Neural progenitor cell (in vitro differentiated cells): ENCODE measurements at regions not wholly inside any gene's neighbourhood (a gene's known extent, or its start where the extent isn't known, plus 50 kb on each side); places are given as distances from the start of the nearest gene placed in this dataset.

Source experiments
- EZH2 ChIP-seq: fragments of 200-600 bp; sonication (generic); IDR thresholded peaks from 2 replicates; pipeline ENCODE4 v1.6.1; 2017; ENCODE audit warnings: antibody characterized with exemption, mild to moderate bottlenecking, moderate library complexity
- EZH2phosphoT487 ChIP-seq: fragments of 200-600 bp; sonication (generic); IDR thresholded peaks from 2 replicates; pipeline ENCODE4 v1.6.1; 2017; ENCODE audit warnings: antibody characterized with exemption
- TF ChIP-seq, protein P1 (sequence below): fragments of 200-600 bp; sonication (generic); IDR thresholded peaks from 2 replicates; pipeline ENCODE4 v1.5.1; 2017; ENCODE audit warnings: antibody characterized with exemption, mild to moderate bottlenecking

DNA sequence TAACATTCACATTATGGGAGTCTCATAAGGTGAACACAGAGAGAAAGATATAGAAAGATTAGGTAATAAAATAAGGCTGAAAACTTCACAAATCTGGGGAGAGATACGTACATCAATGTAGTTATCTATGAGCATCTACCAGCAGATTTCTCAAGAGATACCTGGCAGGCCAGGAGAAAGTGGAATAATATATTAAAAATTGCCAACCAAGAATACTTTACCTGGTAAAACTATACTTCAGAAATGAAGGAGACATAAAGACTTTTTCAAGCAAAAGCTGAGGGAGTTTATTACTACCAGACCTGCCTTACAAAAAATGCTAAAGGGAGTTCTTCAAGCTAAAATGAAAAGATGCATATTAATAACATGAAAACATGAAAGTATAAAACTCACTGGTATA is 78.8 kb upstream of the COMTD1 start:
- TF ChIP-seq, protein P1, sequence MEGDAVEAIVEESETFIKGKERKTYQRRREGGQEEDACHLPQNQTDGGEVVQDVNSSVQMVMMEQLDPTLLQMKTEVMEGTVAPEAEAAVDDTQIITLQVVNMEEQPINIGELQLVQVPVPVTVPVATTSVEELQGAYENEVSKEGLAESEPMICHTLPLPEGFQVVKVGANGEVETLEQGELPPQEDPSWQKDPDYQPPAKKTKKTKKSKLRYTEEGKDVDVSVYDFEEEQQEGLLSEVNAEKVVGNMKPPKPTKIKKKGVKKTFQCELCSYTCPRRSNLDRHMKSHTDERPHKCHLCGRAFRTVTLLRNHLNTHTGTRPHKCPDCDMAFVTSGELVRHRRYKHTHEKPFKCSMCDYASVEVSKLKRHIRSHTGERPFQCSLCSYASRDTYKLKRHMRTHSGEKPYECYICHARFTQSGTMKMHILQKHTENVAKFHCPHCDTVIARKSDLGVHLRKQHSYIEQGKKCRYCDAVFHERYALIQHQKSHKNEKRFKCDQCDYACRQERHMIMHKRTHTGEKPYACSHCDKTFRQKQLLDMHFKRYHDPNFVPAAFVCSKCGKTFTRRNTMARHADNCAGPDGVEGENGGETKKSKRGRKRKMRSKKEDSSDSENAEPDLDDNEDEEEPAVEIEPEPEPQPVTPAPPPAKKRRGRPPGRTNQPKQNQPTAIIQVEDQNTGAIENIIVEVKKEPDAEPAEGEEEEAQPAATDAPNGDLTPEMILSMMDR = no peak
- TF ChIP-seq EZH2 = no peak
- TF ChIP-seq EZH2phosphoT487 = no peak
